ENCODE measurements at regions not wholly inside any gene's neighbourhood (a gene's known extent, or its start where the extent isn't known, plus 50 kb on each side); places are given as distances from the start of the nearest gene placed in this dataset.

GRCh38 chr1:5752746-5753548 is 239.3 kb downstream of the NPHP4 start:
- Mint-ChIP-seq H3K27me3 (peaks cover 6 to 31% (median 13%) of the 10 kb centered on the region in 5 donors), H3K36me3 (no peaks in the 10 kb centered on the region), H3K9me3 (no peaks in the 10 kb centered on the region), H3K4me3 (no peak overlapping the region), H3K27ac (no peak overlapping the region), H3K4me1 (peaks cover 0 to 8% (median 0%) of the 10 kb centered on the region in 4 donors)
- ATAC-seq (no peak), DNase-seq (no peak)
- POLR2A ChIA-PET = no interaction called here

GRCh38 chr1:5751833-5752745 is 240.1 kb downstream of the NPHP4 start:
- ATAC-seq = no peak
- DNase-seq = no peak
- POLR2A ChIA-PET = no interaction called here
- Mint-ChIP-seq H3K36me3 (no peaks in the 10 kb centered on the region), H3K9me3 (no peaks in the 10 kb centered on the region), H3K4me3 (no peak overlapping the region), H3K27me3 (peaks cover 2 to 28% (median 11%) of the 10 kb centered on the region in 5 donors), H3K4me1 (peaks cover 0 to 8% (median 0%) of the 10 kb centered on the region in 4 donors), H3K27ac (no peak overlapping the region)

GRCh38 chr1:5751163-5751540 is 241.1 kb downstream of the NPHP4 start:
- Mint-ChIP-seq H3K4me1 (peaks cover 0 to 8% (median 0%) of the 10 kb centered on the region in 4 donors), H3K4me3 (no peak overlapping the region), H3K9me3 (no peaks in the 10 kb centered on the region), H3K36me3 (no peaks in the 10 kb centered on the region), H3K27ac (no peak overlapping the region), H3K27me3 (peaks cover 2 to 23% (median 20%) of the 10 kb centered on the region in 5 donors)
- DNase-seq = no peak
- no peak for ATAC-seq
- POLR2A ChIA-PET = no interaction called here

GRCh38 chr1:5750186-5751162 is 241.8 kb downstream of the NPHP4 start:
- H3K27ac Mint-ChIP-seq = no peak overlapping the region
- no peaks in the 10 kb centered on the region for H3K36me3 Mint-ChIP-seq
- peaks cover 3 to 25% (median 24%) of the 10 kb centered on the region in 5 donors for H3K27me3 Mint-ChIP-seq
- POLR2A ChIA-PET = no interaction called here
- no peaks in the 10 kb centered on the region for H3K9me3 Mint-ChIP-seq
- no peak for ATAC-seq
- H3K4me3 Mint-ChIP-seq = no peak overlapping the region
- peak in 1 of 10 donors; percentile 53 for DNase-seq
- peaks cover 0 to 8% (median 5%) of the 10 kb centered on the region in 4 donors for H3K4me1 Mint-ChIP-seq

GRCh38 chr1:5748286-5749225 is 243.7 kb downstream of the NPHP4 start:
- Mint-ChIP-seq H3K36me3 (no peaks in the 10 kb centered on the region), H3K27me3 (peaks cover 5 to 40% (median 30%) of the 10 kb centered on the region in 5 donors), H3K4me3 (no peak overlapping the region), H3K27ac (peak overlapping the region in 1 of 10 donors; percentile 46), H3K4me1 (peaks cover 0 to 16% (median 8%) of the 10 kb centered on the region in 4 donors), H3K9me3 (no peaks in the 10 kb centered on the region)
- ATAC-seq = no peak
- POLR2A ChIA-PET = no interaction called here
- no peak for DNase-seq

- no peak for ATAC-seq
- no peak overlapping the region for H3K27ac Mint-ChIP-seq
- H3K4me1 Mint-ChIP-seq = peaks cover 0 to 16% (median 8%) of the 10 kb centered on the region in 4 donors
- no peak for DNase-seq
- POLR2A ChIA-PET = no interaction called here
- peaks cover 5 to 40% (median 32%) of the 10 kb centered on the region in 5 donors for H3K27me3 Mint-ChIP-seq
- no peaks in the 10 kb centered on the region for H3K9me3 Mint-ChIP-seq
- no peaks in the 10 kb centered on the region for H3K36me3 Mint-ChIP-seq
- H3K4me3 Mint-ChIP-seq = no peak overlapping the region
These were observed 244.6 kb downstream of the NPHP4 start for GRCh38 chr1:5747426-5748285.

- Mint-ChIP-seq H3K9me3 (no peaks in the 10 kb centered on the region), H3K4me1 (peaks cover 0 to 16% (median 8%) of the 10 kb centered on the region in 4 donors), H3K36me3 (no peaks in the 10 kb centered on the region), H3K4me3 (no peak overlapping the region), H3K27me3 (peaks cover 6 to 40% (median 37%) of the 10 kb centered on the region in 5 donors), H3K27ac (no peak overlapping the region)
- ATAC-seq (no peak), DNase-seq (peak in 1 of 10 donors; percentile 55)
- POLR2A ChIA-PET = no interaction called here
These were observed 245.4 kb downstream of the NPHP4 start for GRCh38 chr1:5746611-5747425.

GRCh38 chr1:5745800-5746610 is 246.2 kb downstream of the NPHP4 start:
- POLR2A ChIA-PET = no interaction called here
- Mint-ChIP-seq H3K27ac (no peak overlapping the region), H3K9me3 (no peaks in the 10 kb centered on the region), H3K4me3 (no peak overlapping the region), H3K27me3 (peaks cover 6 to 40% (median 37%) of the 10 kb centered on the region in 5 donors), H3K36me3 (no peaks in the 10 kb centered on the region), H3K4me1 (peaks cover 0 to 16% (median 8%) of the 10 kb centered on the region in 4 donors)
- peak; percentile 49 to 67 for ATAC-seq
- peak; percentile 33 to 70 (median 52) for DNase-seq

- no peak overlapping the region for H3K27ac Mint-ChIP-seq
- peaks cover 6 to 37% (median 33%) of the 10 kb centered on the region in 5 donors for H3K27me3 Mint-ChIP-seq
- no peak overlapping the region for H3K4me3 Mint-ChIP-seq
- ATAC-seq (no peak), DNase-seq (no peak)
- H3K36me3 Mint-ChIP-seq = no peaks in the 10 kb centered on the region
- H3K4me1 Mint-ChIP-seq = peaks cover 3 to 16% (median 11%) of the 10 kb centered on the region in 4 donors
- H3K9me3 Mint-ChIP-seq = no peaks in the 10 kb centered on the region
- POLR2A ChIA-PET = no interaction called here
These were observed 247.1 kb downstream of the NPHP4 start for GRCh38 chr1:5744911-5745799.

Data from naive thymus-derived CD8-positive, alpha-beta T cell (primary cell).